Activated T-helper 2 cell treated with anti-CD3 and anti-CD28 coated beads, Interferon-gamma antibody, Interleukin-2, Interleukin-4, amounts not matched to agents 10 μg/mL and 5 μg/mL and 100 μg/mL, durations not matched to agents 14 hours and 24 hours and 36 hours (primary cell): ENCODE measurements at regions not wholly inside any gene's neighbourhood (a gene's known extent, or its start where the extent isn't known, plus 50 kb on each side); places are given as distances from the start of the nearest gene placed in this dataset.

ENCODE experiments used
- DNase-seq: peaks from one replicate; pipeline ENCODE4 v3.0.0; 2021; ENCODE audit warnings: low spot score
- H3K27ac Mint-ChIP-seq: one replicate; pipeline ENCODE4 v1.8.0; 2021; ENCODE audit warnings: mixed read lengths
- H3K27me3 Mint-ChIP-seq: one replicate; pipeline ENCODE4 v1.8.0; 2021; ENCODE audit warnings: low read depth, mixed read lengths
- H3K36me3 Mint-ChIP-seq: one replicate; pipeline ENCODE4 v1.8.0; 2021; ENCODE audit warnings: low read depth, mixed read lengths
- H3K4me1 Mint-ChIP-seq: one replicate; pipeline ENCODE4 v1.8.0; 2021; ENCODE audit warnings: low read depth, mixed read lengths
- H3K4me3 Mint-ChIP-seq: one replicate; pipeline ENCODE4 v1.8.0; 2021; ENCODE audit warnings: low read depth, mild to moderate bottlenecking, moderate library complexity, mixed read lengths
- H3K9me3 Mint-ChIP-seq: one replicate; pipeline ENCODE4 v1.8.0; 2021; ENCODE audit warnings: mixed read lengths
- intact Hi-C: fragments of 100-400 bp; cut with micrococcal nuclease; formaldehyde crosslinking; loops from one replicate; pipeline ENCODE4 v1.15.1; 2023

- Mint-ChIP-seq H3K4me3 (no peak overlapping the region), H3K27me3 (peaks cover 7% of the 10 kb centered on the region), H3K9me3 (no peaks in the 10 kb centered on the region), H3K4me1 (no peaks in the 10 kb centered on the region), H3K27ac (no peak overlapping the region), H3K36me3 (no peaks in the 10 kb centered on the region)
- no peak for DNase-seq
- intact Hi-C loops: no loop called here
Measured at GRCh38 chrX:8913655-8914409, 112.6 kb upstream of the FAM9A start.

- Mint-ChIP-seq H3K9me3 (no peaks in the 10 kb centered on the region), H3K27ac (no peak overlapping the region), H3K4me3 (no peak overlapping the region), H3K36me3 (no peaks in the 10 kb centered on the region), H3K27me3 (peaks cover 5% of the 10 kb centered on the region), H3K4me1 (no peaks in the 10 kb centered on the region)
- intact Hi-C loops: no loop called here
- DNase-seq: no peak
Measured at GRCh38 chrX:8907688-8908087, 106.5 kb upstream of the FAM9A start.

GRCh38 chrX:8906299-8906938, 105.2 kb upstream of the FAM9A start:
- Mint-ChIP-seq H3K4me1 (no peaks in the 10 kb centered on the region), H3K4me3 (no peak overlapping the region), H3K36me3 (no peaks in the 10 kb centered on the region), H3K27me3 (peaks cover 4% of the 10 kb centered on the region), H3K27ac (no peak overlapping the region), H3K9me3 (no peaks in the 10 kb centered on the region)
- DNase-seq: no peak
- intact Hi-C loops: no loop called here

GRCh38 chrX:8897259-8897658, 96.1 kb upstream of the FAM9A start:
- H3K27me3 Mint-ChIP-seq: no peaks in the 10 kb centered on the region
- H3K36me3 Mint-ChIP-seq: no peaks in the 10 kb centered on the region

GRCh38 chrX:8890794-8891193, 89.6 kb upstream of the FAM9A start:
- no peak for DNase-seq
- H3K27ac Mint-ChIP-seq: no peak overlapping the region
- H3K36me3 Mint-ChIP-seq: no peaks in the 10 kb centered on the region
- intact Hi-C loops: no loop called here
- H3K27me3 Mint-ChIP-seq: peaks cover 4% of the 10 kb centered on the region
- H3K4me1 Mint-ChIP-seq: no peaks in the 10 kb centered on the region
- H3K4me3 Mint-ChIP-seq: no peak overlapping the region
- H3K9me3 Mint-ChIP-seq: no peaks in the 10 kb centered on the region

More at GRCh38 chrX:8897259-8897658, 96.1 kb upstream of the FAM9A start:
- no peaks in the 10 kb centered on the region for H3K9me3 Mint-ChIP-seq
- H3K27ac Mint-ChIP-seq: no peak overlapping the region
- DNase-seq: no peak
- intact Hi-C loops: no loop called here
- no peaks in the 10 kb centered on the region for H3K4me1 Mint-ChIP-seq
- H3K4me3 Mint-ChIP-seq: no peak overlapping the region

- H3K27me3 Mint-ChIP-seq: peaks cover 8% of the 10 kb centered on the region
Measured at GRCh38 chrX:8887004-8887403, 85.8 kb upstream of the FAM9A start.

GRCh38 chrX:8879750-8880149, 78.6 kb upstream of the FAM9A start:
- Mint-ChIP-seq H3K4me1 (no peaks in the 10 kb centered on the region), H3K27ac (no peak overlapping the region), H3K9me3 (no peaks in the 10 kb centered on the region), H3K36me3 (no peaks in the 10 kb centered on the region), H3K4me3 (no peak overlapping the region), H3K27me3 (peaks cover 8% of the 10 kb centered on the region)
- intact Hi-C loops: no loop called here
- DNase-seq: peak; percentile 8

More at GRCh38 chrX:8887004-8887403, 85.8 kb upstream of the FAM9A start:
- no peak for DNase-seq
- intact Hi-C loops: no loop called here
- no peaks in the 10 kb centered on the region for H3K9me3 Mint-ChIP-seq
- H3K36me3 Mint-ChIP-seq: no peaks in the 10 kb centered on the region
- no peaks in the 10 kb centered on the region for H3K4me1 Mint-ChIP-seq
- H3K4me3 Mint-ChIP-seq: no peak overlapping the region
- H3K27ac Mint-ChIP-seq: no peak overlapping the region

GRCh38 chrX:8873956-8874355, 72.8 kb upstream of the FAM9A start:
- H3K4me1 Mint-ChIP-seq: peaks cover 2% of the 10 kb centered on the region
- H3K27ac Mint-ChIP-seq: no peak overlapping the region
- no peaks in the 10 kb centered on the region for H3K9me3 Mint-ChIP-seq
- intact Hi-C loops: no loop called here
- no peak for DNase-seq
- H3K27me3 Mint-ChIP-seq: peaks cover 5% of the 10 kb centered on the region
- H3K36me3 Mint-ChIP-seq: no peaks in the 10 kb centered on the region
- H3K4me3 Mint-ChIP-seq: no peak overlapping the region

- Mint-ChIP-seq H3K27me3 (peaks cover 7% of the 10 kb centered on the region), H3K4me1 (peaks cover 2% of the 10 kb centered on the region), H3K9me3 (no peaks in the 10 kb centered on the region), H3K4me3 (no peak overlapping the region), H3K36me3 (no peaks in the 10 kb centered on the region), H3K27ac (no peak overlapping the region)
- no peak for DNase-seq
- intact Hi-C loops: no loop called here
Measured at GRCh38 chrX:8873102-8873501, 71.9 kb upstream of the FAM9A start.

- no peaks in the 10 kb centered on the region for H3K9me3 Mint-ChIP-seq
- no peak for DNase-seq
- peaks cover 9% of the 10 kb centered on the region for H3K27me3 Mint-ChIP-seq
- no peak overlapping the region for H3K27ac Mint-ChIP-seq
- H3K4me3 Mint-ChIP-seq: no peak overlapping the region
- no peaks in the 10 kb centered on the region for H3K36me3 Mint-ChIP-seq
- intact Hi-C loops: no loop called here
- peaks cover 2% of the 10 kb centered on the region for H3K4me1 Mint-ChIP-seq
Measured at GRCh38 chrX:8870411-8870810, 69.2 kb upstream of the FAM9A start.

- H3K4me3 Mint-ChIP-seq: no peak overlapping the region
- H3K36me3 Mint-ChIP-seq: no peaks in the 10 kb centered on the region
- H3K4me1 Mint-ChIP-seq: peaks cover 2% of the 10 kb centered on the region
- H3K9me3 Mint-ChIP-seq: no peaks in the 10 kb centered on the region
- DNase-seq: no peak
- intact Hi-C loops: no loop called here
- no peak overlapping the region for H3K27ac Mint-ChIP-seq
- H3K27me3 Mint-ChIP-seq: peaks cover 9% of the 10 kb centered on the region
Measured at GRCh38 chrX:8869812-8870211, 68.6 kb upstream of the FAM9A start.

GRCh38 chrX:8868906-8869305, 67.7 kb upstream of the FAM9A start:
- Mint-ChIP-seq H3K4me3 (no peak overlapping the region), H3K27ac (no peak overlapping the region), H3K27me3 (peaks cover 11% of the 10 kb centered on the region), H3K36me3 (no peaks in the 10 kb centered on the region), H3K4me1 (peaks cover 2% of the 10 kb centered on the region), H3K9me3 (no peaks in the 10 kb centered on the region)
- intact Hi-C loops: no loop called here
- no peak for DNase-seq

- Mint-ChIP-seq H3K36me3 (no peaks in the 10 kb centered on the region), H3K9me3 (no peaks in the 10 kb centered on the region), H3K27me3 (peaks cover 11% of the 10 kb centered on the region), H3K4me1 (peaks cover 2% of the 10 kb centered on the region), H3K27ac (no peak overlapping the region), H3K4me3 (no peak overlapping the region)
- no peak for DNase-seq
- intact Hi-C loops: no loop called here
Measured at GRCh38 chrX:8868070-8868773, 67.0 kb upstream of the FAM9A start.
